PC-9 (cell line): ENCODE measurements at regions not wholly inside any gene's neighbourhood (a gene's known extent, or its start where the extent isn't known, plus 50 kb on each side); places are given as distances from the start of the nearest gene placed in this dataset.

Source experiments
- BruUV-seq: library from RNA; stranded (reverse); fragments of 400-500 nt; replicated peaks from 2 replicates; lab custom pipeline; 2021; lab: Mats Ljungman, UMichigan
- CTCF ChIA-PET: fragments of 300-600 bp; sonication (Branson Sonifier 250); formaldehyde crosslinking; loops from one replicate; lab custom pipeline; 2022; ENCODE audit warnings: antibody characterized with exemption; lab: Charles Lee
- POLR2A ChIA-PET: fragments of 300-600 bp; sonication (Branson Sonifier 250); formaldehyde crosslinking; loops from one replicate; lab custom pipeline; 2022; ENCODE audit warnings: antibody characterized with exemption; ENCODE audit not compliant: unreplicated experiment; lab: Charles Lee
- DNase-seq, 2 experiments: peaks; one replicate each; pipeline versions ENCODE4 v3.0.0 to v3.0.0-alpha.2; 2015 to 2022; ENCODE audit warnings: mixed read lengths in 1 of 2
- H2AFZ ChIP-seq: fragments of 200-600 bp; sonication (generic); 2 replicates; pipeline ENCODE4 v1.8.1; 2017; ENCODE audit warnings: antibody characterized with exemption
- H3F3A ChIP-seq: fragments of 200-600 bp; sonication (generic); 2 replicates; pipeline ENCODE4 v1.8.1; 2017; ENCODE audit warnings: antibody characterized with exemption, mild to moderate bottlenecking, low read depth; ENCODE audit not compliant: insufficient read depth
- H3K27ac ChIP-seq: fragments of 200-600 bp; sonication (generic); 2 replicates; pipeline ENCODE4 v1.6.1; 2016; ENCODE audit warnings: mixed run types
- H3K27me3 ChIP-seq: fragments of 200-600 bp; sonication (generic); 2 replicates; pipeline ENCODE4 v1.6.1; 2016; ENCODE audit warnings: low read depth, mixed run types; ENCODE audit not compliant: insufficient read depth
- H3K36me3 ChIP-seq: fragments of 200-600 bp; sonication (generic); 2 replicates; pipeline ENCODE4 v1.6.1; 2016; ENCODE audit warnings: low read depth, mixed run types
- H3K4me1 ChIP-seq: fragments of 200-600 bp; sonication (generic); replicated peaks from 2 replicates; pipeline ENCODE4 v1.6.1; 2016; ENCODE audit warnings: mixed run types; ENCODE audit not compliant: insufficient read depth
- H3K4me2 ChIP-seq: fragments of 200-600 bp; sonication (generic); 2 replicates; pipeline ENCODE4 v1.6.1; 2017; ENCODE audit warnings: mixed run types
- H3K4me3 ChIP-seq: fragments of 200-600 bp; sonication (generic); 2 replicates; pipeline ENCODE4 v1.6.1; 2016; ENCODE audit warnings: mixed run types
- H3K79me2 ChIP-seq: fragments of 200-600 bp; sonication (generic); 2 replicates; pipeline ENCODE4 v1.6.1; 2017; ENCODE audit warnings: low read depth, mixed run types
- H3K9me2 ChIP-seq: fragments of 200-600 bp; sonication (generic); 2 replicates; pipeline ENCODE4 v1.8.1; 2017; ENCODE audit warnings: mild to moderate bottlenecking; ENCODE audit not compliant: insufficient read depth
- H3K9me3 ChIP-seq: fragments of 200-600 bp; sonication (generic); 2 replicates; pipeline ENCODE4 v1.8.1; 2016; ENCODE audit warnings: low read depth; ENCODE audit not compliant: insufficient read depth
- H4K20me1 ChIP-seq: fragments of 200-600 bp; sonication (generic); 2 replicates; pipeline ENCODE4 v1.8.1; 2017; ENCODE audit not compliant: insufficient read depth
- CTCF ChIP-seq: fragments of 200-600 bp; sonication (generic); conservative IDR thresholded peaks from 2 replicates; pipeline ENCODE4 v1.6.1; 2017; ENCODE audit warnings: mixed run types, antibody characterized with exemption, mild to moderate bottlenecking, moderate library complexity
- EZH2 ChIP-seq: fragments of 200-600 bp; sonication (generic); IDR thresholded peaks from 2 replicates; pipeline ENCODE4 v1.8.0; 2017; ENCODE audit warnings: antibody characterized with exemption, low read depth
- intact Hi-C: fragments of 100-400 bp; cut with micrococcal nuclease; formaldehyde crosslinking; loops from one replicate; pipeline ENCODE4 v1.10.0; 2022; ENCODE audit not compliant: unreplicated experiment

DNA sequence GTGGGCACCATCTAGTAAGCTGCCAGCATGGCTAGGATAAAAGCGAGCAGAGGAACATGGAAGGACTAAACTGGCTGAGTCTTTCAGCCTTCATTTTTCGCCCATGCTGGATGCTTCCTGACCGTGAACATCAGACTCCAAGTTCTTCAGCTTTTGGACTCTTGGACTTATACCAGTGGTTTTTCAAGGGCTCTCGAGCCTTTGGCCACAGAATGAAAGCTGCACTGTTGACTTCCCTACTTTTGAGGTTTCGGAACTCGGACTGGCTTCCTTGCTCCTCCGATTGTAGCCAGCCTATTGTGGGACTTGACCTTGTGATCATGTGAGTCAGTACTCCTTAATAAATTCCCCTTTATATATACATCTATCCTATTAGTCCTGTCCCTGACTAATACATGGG lies 785.1 kb upstream of the SLITRK6 start:
- no peaks in the 10 kb centered on the region for H3K4me1 ChIP-seq
- H3K4me3 ChIP-seq: no peak overlapping the region
- ChIA-PET CTCF (no interaction called here), POLR2A (no interaction called here)
- no peak overlapping the region for H3K4me2 ChIP-seq
- no TSS peak for BruUV-seq
- H3K9me3 ChIP-seq: no peaks in the 10 kb centered on the region
- intact Hi-C loops: no loop called here
- no peak overlapping the region for H2AFZ ChIP-seq
- no peaks in the 10 kb centered on the region for H3K27me3 ChIP-seq
- H3K9me2 ChIP-seq: no peaks in the 10 kb centered on the region
- no peak for DNase-seq
- H3K79me2 ChIP-seq: no peaks in the 10 kb centered on the region
- no peaks in the 10 kb centered on the region for H4K20me1 ChIP-seq
- no peak for TF ChIP-seq EZH2
- TF ChIP-seq CTCF: no peak
- no peak overlapping the region for H3K27ac ChIP-seq
- no peaks in the 10 kb centered on the region for H3F3A ChIP-seq
- H3K36me3 ChIP-seq: no peaks in the 10 kb centered on the region

GRCh38 chr13:86585835-86586234 lies 786.6 kb upstream of the SLITRK6 start:
- DNase-seq: no peak
- Histone ChIP-seq H3K27ac (no peak overlapping the region), H3K4me1 (no peaks in the 10 kb centered on the region), H3F3A (no peaks in the 10 kb centered on the region), H3K36me3 (no peaks in the 10 kb centered on the region), H3K4me2 (no peak overlapping the region), H3K4me3 (no peak overlapping the region), H3K79me2 (no peaks in the 10 kb centered on the region), H3K27me3 (no peaks in the 10 kb centered on the region), H4K20me1 (no peaks in the 10 kb centered on the region), H3K9me3 (no peaks in the 10 kb centered on the region), H3K9me2 (no peaks in the 10 kb centered on the region), H2AFZ (no peak overlapping the region)
- no TSS peak for BruUV-seq
- intact Hi-C loops: no loop called here
- no peak for TF ChIP-seq EZH2
- TF ChIP-seq CTCF: no peak
- CTCF ChIA-PET: no interaction called here
- POLR2A ChIA-PET: no interaction called here

- CTCF ChIA-PET: no interaction called here
Measured at GRCh38 chr13:86591862-86592261, 792.6 kb upstream of the SLITRK6 start.

More at GRCh38 chr13:86591862-86592261, 792.6 kb upstream of the SLITRK6 start:
- Histone ChIP-seq H3K9me3 (no peaks in the 10 kb centered on the region), H3K27me3 (no peaks in the 10 kb centered on the region), H2AFZ (no peak overlapping the region), H3F3A (no peaks in the 10 kb centered on the region), H4K20me1 (no peaks in the 10 kb centered on the region), H3K27ac (no peak overlapping the region), H3K79me2 (no peaks in the 10 kb centered on the region), H3K9me2 (no peaks in the 10 kb centered on the region), H3K4me3 (no peak overlapping the region), H3K4me1 (no peaks in the 10 kb centered on the region), H3K4me2 (no peak overlapping the region), H3K36me3 (no peaks in the 10 kb centered on the region)
- TF ChIP-seq EZH2 (no peak), CTCF (no peak)
- POLR2A ChIA-PET: no interaction called here
- DNase-seq: no peak
- BruUV-seq: no TSS peak
- intact Hi-C loops: no loop called here
